HG02763 (cell line): ENCODE measurements at regions not wholly inside any gene's neighbourhood (a gene's known extent, or its start where the extent isn't known, plus 50 kb on each side); places are given as distances from the start of the nearest gene placed in this dataset.
"Not testable (repeated sequence)": the region's sequence is repeated elsewhere in the genome, so short reads cannot be mapped to it uniquely, and the experiment has no call there.

Experiments
- ATAC-seq: cut with Tn5 transposase; IDR thresholded peaks from one replicate; pipeline ENCODE4 v1.9.1; 2021; ENCODE audit warnings: mild to moderate bottlenecking, moderate library complexity; ENCODE audit not compliant: unreplicated experiment

DNA sequence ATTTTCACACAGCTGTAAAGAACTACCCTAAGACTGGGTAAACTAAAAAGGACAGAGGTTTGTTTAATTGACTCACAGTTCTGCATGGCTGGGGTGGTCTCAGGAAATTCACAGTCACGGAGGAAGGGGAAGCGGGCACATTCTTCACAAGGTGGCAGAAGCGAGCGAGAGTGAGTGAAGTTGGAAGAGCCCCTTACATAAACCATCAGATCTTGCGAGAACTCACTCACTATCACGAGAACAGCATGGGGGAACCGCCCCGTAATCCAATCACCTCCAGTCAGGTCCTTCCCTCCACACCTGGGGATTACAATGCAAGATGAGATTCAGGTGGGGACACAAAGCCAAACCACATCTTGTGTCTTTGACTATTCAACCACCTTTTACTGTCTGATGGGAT lies 700.5 kb downstream of the TENT5A start:
- ATAC-seq = no peak

DNA sequence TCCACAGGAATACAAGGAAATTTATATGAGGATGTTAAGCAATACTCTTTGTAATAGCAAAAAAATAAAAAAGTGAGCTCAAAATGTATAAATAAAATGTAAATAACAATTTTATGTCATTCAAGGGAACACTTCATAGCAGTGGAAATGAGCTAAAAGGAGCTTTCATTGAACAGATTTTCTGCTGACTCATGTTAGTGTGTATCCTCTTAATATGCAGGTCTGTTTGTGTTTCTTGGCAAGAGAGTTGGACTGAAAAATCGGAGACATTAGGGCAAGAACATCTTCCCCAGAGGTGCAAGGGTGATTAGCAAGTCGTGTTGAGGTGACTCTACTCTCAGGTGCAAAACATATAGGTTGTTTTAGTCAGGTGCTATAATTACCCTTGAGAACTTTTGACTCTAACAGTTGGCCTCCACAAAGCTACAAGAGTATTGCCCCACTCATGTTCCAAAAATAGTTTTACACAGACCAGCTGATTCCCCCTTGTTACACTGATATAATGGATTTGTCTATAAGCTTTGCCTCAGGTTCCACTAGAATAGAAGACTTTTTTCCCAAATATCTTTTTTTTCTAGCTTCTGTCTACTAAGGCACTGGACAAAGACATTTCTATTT lies 702.9 kb downstream of the TENT5A start:
- no peak for ATAC-seq

DNA sequence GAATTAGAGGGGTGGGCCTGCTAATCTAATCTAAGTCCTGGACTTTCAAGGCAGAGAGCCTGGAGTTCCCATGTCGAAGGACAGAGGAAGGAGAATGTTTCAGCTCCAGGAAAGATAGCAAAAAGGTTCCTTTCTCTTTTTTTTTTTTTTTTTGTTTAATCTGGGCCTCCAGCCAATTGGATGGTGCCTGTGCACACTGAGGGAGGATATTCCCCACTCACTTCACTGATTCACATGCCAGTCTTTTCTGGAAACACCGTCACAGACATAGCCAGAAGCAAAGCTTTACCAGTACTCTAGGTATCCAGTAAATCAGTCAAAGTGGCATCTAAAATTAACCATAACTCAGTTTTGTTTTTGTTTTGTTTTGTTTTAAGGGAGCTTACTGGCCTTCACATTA lies 721.1 kb downstream of the TENT5A start:
- no peak for ATAC-seq

- no peak for ATAC-seq
Observed at GRCh38 chr6:81026041-81026553, 726.4 kb downstream of the TENT5A start.

- no peak for ATAC-seq
Observed at GRCh38 chr6:81023709-81024108, 728.8 kb downstream of the TENT5A start.

DNA sequence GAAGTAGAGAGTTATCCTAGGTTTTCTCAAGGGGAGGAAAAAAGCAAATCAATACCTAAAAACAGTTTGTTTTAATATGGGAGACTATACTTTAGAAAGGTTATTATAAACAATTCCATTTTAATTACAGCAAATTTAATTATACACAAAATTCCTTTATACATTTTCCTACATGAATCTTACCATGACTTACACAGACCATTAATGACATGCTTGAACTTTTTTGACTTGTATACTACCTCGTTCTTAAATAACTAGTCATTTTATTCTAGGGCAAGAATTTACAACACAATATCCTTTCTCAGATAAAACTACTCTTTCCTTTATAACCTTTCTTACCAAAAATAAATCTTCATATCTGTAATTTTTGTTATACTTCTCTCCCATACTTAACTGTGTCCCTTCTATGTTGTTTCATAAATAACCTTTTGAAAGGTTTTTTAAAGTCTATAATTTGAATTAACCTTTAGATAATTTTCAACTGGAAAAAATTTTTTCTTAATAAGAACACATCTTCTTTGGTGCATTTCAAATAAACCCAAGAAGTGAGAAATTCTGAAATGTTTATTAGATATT lies 729.4 kb downstream of the TENT5A start:
- ATAC-seq = no peak

DNA sequence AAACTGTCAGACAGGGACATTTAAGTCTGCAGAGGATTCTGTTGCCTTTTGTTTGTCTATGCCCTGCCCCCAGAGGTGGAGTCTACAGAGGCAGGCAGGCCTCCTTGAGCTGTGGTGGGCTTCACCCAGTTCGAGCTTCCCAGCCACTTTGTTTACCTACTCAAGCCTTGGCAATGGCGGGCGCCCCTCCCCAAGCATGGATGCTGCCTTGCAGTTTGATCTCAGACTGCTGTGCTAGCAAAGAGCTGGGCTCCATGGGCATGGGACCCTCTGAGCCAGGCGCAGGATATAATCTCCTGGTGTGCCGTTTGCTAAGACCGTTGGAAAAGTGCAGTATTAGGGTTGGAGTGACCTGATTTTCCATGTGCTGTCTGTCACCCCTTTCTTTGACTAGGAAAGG lies 734.9 kb downstream of the TENT5A start:
- ATAC-seq = not testable (repeated sequence)

DNA sequence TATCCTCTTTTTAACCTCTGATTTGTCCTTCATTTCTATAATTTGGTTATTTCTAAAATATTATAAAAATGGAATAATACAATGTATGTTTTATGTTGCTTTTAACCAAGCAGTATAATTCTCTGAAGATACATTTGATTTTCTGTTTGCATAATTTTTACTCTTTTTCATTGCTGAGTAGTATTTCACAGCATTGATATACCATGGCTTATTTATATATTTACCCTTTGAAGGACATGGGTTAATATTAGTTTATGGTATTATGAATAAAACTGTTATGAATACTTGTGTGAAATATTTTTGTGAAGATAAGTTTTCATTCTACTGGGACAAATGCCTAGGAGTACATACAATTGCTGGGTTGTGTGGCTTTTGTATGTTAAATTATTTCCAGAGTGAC lies 748.6 kb downstream of the TENT5A start:
- no peak for ATAC-seq

DNA sequence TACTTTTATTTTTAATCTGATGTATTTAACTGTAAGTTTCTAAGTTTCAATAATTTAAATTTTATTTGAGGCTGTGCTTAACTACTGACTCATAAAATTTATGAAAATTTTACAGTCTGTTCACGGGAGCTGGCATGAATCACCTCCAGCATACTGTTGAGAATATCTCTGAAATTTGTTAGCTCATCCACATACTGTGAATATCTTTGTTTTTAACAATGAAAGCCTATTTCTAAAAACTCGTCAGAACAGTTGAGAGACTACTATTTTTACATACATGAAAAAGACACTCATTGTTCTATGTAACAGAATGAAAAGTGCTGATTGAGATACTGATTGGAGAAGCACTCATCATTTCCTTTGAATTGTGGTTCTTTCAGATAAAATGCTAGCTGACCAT lies 749.3 kb downstream of the TENT5A start:
- ATAC-seq = no peak

- ATAC-seq = no peak
Observed at GRCh38 chr6:81002126-81002525, 750.4 kb downstream of the TENT5A start.

- ATAC-seq = no peak
Observed at GRCh38 chr6:80991316-80991715, 761.2 kb downstream of the TENT5A start.

GRCh38 chr6:80988892-80989291 lies 763.6 kb downstream of the TENT5A start:
- no peak for ATAC-seq

- no peak for ATAC-seq
Observed at GRCh38 chr6:80988286-80988685, 764.2 kb downstream of the TENT5A start.

DNA sequence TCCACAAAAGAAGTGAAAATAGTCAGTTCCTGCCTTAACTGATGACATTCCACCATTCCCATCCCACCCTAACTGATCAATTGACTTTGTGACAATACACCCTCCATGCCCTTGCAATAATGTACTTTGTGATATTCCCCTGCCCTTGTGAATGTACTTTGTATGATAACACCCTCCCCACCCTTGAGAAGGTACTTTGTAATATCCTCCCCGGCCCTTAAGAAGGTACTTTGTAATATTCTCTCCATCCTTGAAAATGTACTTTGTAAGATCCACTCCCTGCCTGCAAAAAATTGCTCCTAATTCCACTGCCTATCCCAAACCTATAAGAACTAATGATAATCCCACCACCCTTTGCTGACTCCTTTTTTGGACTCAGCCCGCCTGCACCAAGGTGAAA lies 771.3 kb downstream of the TENT5A start:
- not testable (repeated sequence) for ATAC-seq

DNA sequence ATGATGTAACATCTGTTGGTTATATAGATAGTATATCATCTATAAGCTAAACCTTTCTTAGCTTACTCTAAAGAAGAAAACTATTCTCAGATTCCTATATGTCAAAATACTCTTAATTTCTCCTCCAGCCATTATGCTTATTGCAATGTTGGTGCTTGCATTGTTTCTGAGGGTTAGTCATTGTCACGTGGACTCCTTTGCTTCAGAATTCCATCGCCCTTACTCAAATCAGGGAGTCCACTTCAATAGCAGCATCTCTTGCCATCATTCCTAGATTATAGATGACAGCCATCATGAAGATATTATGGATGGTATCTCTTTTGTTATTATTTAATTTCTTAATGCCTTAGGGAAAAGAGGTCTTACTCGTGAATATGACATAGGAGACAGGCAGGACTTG lies 776.1 kb downstream of the TENT5A start:
- ATAC-seq = no peak

DNA sequence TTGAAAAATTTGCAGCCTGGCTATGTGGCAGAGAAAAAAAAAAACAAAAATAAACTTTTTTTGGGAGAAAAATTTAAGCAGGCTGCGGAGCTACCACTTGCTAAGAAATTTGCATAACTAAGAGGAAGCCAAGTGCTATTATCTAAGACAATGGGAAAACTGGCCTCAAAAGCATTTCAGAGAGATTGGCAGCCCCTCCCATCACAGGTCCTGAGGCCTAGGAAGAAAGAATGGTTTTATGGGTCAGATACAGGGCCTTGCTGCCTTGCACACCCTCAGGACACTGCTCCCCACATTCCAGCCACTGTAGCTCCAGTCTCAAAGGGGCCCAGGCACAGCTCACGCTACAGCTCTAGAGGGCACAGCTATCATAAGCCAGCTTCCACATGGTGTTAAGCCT lies 777.9 kb downstream of the TENT5A start:
- no peak for ATAC-seq

DNA sequence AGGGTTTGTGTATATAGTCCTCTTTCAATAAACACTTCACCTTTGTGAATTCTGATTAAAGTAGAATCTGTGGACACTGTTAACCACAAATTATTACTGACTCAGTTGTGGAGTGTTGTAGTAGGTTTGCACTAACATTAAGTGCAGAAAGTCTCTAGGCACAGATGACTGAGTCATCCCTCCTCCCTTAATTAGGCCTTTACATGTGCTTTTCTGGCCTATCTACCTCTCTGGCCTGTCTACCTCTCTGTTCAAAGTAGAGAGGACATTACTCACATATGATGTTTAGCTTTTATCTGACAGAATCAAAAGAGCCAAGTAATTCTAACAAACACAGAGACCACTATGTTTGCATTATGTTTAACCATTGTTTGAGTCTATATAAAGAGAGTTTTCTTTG lies 783.0 kb downstream of the TENT5A start:
- no peak for ATAC-seq

GRCh38 chr6:80967609-80968008 lies 784.9 kb downstream of the TENT5A start:
- ATAC-seq = no peak

DNA sequence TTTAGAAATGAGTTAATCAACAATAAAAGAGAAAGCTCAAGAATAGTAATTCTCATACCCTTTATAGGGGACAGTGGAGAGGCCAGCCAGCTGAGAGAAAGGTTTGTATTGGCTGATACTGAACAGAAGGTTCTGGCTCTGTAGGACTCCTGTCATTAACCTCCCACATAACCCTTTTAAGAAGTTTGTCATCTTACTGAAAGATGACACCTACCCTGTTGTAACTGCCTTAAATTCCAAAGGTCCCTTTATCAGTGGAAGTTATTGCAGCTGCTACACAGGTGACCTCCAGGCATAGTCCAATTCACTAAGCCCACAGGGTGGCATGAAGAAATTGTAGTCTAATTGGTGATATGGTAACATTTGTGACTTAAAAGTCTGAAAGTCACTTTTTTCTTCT lies 790.1 kb downstream of the TENT5A start:
- ATAC-seq = no peak

- no peak for ATAC-seq
Observed at GRCh38 chr6:80961166-80961565, 791.3 kb downstream of the TENT5A start.

GRCh38 chr6:80959034-80959433 lies 793.4 kb downstream of the TENT5A start:
- ATAC-seq = no peak

GRCh38 chr6:80956898-80957297 lies 795.6 kb downstream of the TENT5A start:
- no peak for ATAC-seq

DNA sequence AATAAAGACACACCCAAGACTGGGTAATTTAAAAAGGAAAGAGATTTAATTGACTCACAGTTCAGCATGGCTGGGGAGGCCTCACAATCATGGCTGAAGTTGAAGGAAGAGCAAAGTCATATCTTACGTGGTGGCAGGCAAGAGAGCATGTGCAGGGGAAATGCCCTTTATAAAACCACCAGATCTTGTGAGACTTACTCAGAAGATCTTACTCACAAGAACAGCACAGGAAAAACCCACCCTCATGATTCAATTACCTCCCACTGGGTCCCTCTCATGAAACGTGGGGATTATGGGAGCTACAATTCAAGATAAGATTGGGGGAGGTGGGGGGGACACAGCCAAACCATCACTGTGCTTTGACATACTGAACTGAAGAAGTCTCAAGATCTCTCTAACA lies 800.0 kb downstream of the TENT5A start:
- ATAC-seq = not testable (repeated sequence)
